ENCODE measurements at regions not wholly inside any gene's neighbourhood (a gene's known extent, or its start where the extent isn't known, plus 50 kb on each side); places are given as distances from the start of the nearest gene placed in this dataset.

DNA sequence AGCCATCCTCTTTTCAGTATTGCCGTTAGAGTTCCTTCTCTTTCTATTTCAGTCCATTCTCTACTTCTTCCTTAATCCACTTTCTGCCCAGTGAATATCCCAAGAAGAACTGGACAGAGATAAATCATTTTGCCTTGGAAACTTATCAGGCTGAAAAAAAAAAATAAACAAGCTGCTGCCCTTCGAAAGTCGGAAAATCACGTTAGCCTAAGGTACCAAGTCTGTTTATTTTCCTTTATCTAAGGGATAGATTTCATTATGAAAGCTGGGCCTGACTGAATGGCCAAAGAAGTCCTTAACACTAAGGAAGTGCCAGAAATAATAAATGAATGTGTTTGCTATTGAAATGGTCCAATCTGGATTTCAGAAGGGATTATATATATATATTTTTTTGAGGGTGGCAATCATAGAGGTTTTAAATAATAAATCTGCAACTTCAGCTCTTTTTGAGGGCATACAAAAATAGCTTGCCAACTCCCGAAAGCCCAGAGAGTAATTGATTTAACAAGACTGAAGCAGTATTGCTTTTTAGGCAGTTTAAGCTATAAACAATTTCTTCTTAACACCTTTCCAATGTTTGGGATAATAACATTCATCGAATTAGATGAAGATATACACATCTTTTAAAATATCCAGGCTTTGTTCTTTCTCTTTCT, 127.0 kb upstream of the STMND1 start:
- TF ChIP-seq, protein P1, sequence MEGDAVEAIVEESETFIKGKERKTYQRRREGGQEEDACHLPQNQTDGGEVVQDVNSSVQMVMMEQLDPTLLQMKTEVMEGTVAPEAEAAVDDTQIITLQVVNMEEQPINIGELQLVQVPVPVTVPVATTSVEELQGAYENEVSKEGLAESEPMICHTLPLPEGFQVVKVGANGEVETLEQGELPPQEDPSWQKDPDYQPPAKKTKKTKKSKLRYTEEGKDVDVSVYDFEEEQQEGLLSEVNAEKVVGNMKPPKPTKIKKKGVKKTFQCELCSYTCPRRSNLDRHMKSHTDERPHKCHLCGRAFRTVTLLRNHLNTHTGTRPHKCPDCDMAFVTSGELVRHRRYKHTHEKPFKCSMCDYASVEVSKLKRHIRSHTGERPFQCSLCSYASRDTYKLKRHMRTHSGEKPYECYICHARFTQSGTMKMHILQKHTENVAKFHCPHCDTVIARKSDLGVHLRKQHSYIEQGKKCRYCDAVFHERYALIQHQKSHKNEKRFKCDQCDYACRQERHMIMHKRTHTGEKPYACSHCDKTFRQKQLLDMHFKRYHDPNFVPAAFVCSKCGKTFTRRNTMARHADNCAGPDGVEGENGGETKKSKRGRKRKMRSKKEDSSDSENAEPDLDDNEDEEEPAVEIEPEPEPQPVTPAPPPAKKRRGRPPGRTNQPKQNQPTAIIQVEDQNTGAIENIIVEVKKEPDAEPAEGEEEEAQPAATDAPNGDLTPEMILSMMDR (IDR thresholded peaks at IDR 0.05), result no peak
- no peak for TF ChIP-seq POLR2AphosphoS5 (IDR thresholded peaks at IDR 0.05)
